ENCODE measurements at regions not wholly inside any gene's neighbourhood (a gene's known extent, or its start where the extent isn't known, plus 50 kb on each side); places are given as distances from the start of the nearest gene placed in this dataset.

DNA sequence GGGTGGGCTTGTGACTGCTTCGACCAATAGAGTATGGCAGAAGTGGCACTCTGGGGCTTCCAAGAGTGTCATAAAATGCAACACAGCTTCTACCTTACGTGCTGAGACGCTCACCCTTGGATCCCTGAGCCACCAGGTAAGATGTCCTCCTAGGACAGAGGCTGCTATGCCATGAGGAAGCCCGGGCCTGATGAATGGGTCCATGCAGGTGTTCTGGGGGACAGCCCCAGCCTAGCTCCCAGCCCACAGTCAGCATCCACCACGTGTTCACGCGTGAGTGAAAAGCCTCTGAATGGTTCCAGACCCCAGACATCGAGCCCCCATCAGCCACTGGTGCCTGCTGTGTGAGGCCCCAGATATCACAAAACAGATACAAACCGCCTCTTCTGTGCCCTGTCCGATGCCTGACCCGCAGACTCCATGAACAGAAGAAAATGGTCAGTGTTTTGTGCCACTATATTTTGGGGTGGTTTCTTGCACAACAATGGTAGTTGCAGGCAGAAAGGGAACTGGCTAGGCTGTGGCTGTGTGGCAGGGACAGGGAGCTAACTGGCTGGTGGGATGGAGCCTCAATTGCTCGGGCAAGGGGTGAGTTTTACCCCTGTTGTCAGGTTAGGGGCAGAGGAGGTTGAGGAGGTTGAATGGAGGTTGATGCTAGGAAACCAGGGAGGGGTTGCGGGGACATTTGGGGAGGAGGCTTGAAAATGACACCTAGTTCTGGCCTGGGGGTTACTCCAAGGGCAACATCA, 92.2 kb downstream of the LINGO1 start:
- no peak for DNase-seq

DNA sequence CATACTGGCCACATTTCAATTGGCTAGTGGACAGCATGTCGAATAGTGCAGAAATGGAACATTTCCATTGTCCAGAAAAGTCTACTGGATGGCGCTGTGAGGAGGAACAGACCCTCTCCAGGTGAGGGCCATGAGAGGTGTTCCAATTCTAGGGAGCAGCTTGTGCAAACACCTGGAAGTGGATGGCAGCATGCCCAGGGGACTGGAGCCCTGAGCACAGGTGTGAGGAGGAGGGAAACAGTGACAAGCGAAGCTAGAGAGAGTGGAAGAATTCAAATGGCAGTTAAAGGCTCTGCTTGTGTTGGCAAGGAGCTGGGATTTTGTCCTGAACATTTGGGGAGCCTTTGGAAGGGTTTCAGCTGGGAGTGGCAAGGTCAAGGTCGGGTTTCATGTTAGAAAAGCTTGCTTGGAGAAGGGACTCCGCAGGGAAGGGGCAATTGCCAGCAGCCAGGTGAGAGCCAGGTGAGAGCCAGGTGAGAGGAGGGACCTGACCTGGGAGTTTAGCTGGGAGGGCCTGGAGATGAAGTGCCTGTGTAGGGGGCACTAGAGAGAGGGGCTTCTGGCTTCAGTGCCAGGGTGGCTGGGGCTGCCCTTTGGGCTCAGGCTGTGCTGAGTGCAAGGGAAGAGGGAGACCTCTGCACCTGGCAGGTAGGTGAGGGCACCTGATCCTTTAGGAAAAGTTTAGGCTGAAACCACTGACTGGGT, 93.8 kb downstream of the LINGO1 start:
- no peak for DNase-seq

DNA sequence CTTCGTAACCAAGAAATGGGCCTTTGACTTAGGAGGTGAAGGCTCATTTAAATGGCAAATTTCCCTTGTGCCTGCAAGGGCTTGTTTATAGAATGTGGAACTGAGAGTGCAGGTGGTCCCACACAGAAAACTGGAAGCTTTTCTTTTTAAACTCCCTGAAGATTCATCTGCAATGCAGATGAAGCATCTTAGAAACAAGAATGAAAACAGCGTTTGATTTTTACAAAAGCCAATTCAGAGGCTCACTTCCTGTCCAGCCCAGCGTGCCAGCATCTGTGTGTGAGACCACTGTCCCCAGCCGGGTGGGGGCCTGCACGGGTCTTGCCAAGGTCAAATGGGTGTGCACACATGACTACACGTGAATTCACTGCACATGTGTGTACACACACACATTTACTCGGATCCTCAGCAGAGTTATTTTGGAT, 94.7 kb downstream of the LINGO1 start:
- DNase-seq, result no peak

DNA sequence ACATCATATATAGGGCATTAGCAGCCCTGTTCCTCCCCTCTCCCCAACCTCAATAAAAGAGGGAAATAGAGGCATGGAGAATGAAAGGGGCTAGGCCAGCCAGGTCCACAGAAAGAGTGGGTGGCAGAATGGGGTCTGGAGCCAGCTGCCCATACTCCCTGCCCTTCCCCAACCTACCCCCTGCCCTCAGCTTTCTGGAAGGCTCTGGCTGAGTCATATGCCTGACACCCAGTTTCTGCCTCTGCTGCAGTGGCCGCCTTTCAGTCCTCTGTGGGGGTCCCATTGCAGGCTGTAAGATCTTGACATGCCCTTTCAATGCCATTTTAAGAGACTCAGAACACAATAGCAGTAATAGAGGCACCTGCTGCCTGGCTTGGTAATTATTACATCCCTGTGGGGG, 95.7 kb downstream of the LINGO1 start:
- DNase-seq, result no peak

DNA sequence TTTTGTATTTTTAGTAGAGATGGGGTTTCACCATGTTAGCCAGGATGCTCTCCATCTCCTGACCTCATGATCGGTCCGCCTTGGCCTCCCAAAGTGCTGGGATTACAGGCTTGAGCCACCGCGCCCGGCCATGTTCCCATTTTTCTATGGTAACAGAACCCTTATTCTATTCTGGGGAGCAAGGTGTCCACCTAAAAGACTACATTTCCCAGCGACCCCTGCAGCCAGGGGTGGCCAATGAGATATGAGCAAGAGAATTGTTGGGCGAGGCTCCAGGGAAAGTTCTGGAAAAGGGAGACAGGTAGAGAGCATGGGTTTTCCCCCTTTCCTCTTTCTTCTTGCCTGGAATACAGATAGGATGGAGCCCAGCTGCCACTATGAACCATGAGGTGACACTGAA, 96.9 kb downstream of the LINGO1 start:
- no peak for DNase-seq
